Mesenchymal stem cell (in vitro differentiated cells and primary cell): ENCODE measurements at regions not wholly inside any gene's neighbourhood (a gene's known extent, or its start where the extent isn't known, plus 50 kb on each side); places are given as distances from the start of the nearest gene placed in this dataset.
"Not testable (repeated sequence)": the region's sequence is repeated elsewhere in the genome, so short reads cannot be mapped to it uniquely, and the experiment has no call there.

Experiments used
- DNase-seq: peaks from one replicate; pipeline ENCODE4 v3.0.0-alpha.2; 2013
- H2AFZ ChIP-seq: one replicate; pipeline ENCODE4 v1.6.1; 2013; ENCODE audit warnings: low read depth, mild to moderate bottlenecking, control low read depth, inconsistent platforms, low read length, moderate library complexity
- H2AK5ac ChIP-seq: 2 replicates; pipeline ENCODE4 v1.6.1; 2013; ENCODE audit warnings: low read length, moderate library complexity, mild to moderate bottlenecking, inconsistent platforms; ENCODE audit not compliant: severe bottlenecking
- H2BK120ac ChIP-seq: one replicate; pipeline ENCODE4 v1.6.1; 2013; ENCODE audit warnings: low read depth, mild to moderate bottlenecking, inconsistent platforms, low read length, moderate library complexity
- H2BK12ac ChIP-seq, 2 experiments: one replicate each; pipeline ENCODE4 v1.6.1; 2013; ENCODE audit warnings: inconsistent platforms in 2 of 2, low read length in 2 of 2, mild to moderate bottlenecking in 2 of 2, moderate library complexity in 2 of 2, control low read depth in 1 of 2
- H2BK15ac ChIP-seq: one replicate; pipeline ENCODE4 v1.6.1; 2013; ENCODE audit warnings: mild to moderate bottlenecking, low read depth, inconsistent platforms; ENCODE audit not compliant: poor library complexity, severe bottlenecking
- H2BK5ac ChIP-seq: 2 replicates; pipeline ENCODE4 v1.6.1; 2013; ENCODE audit warnings: low read depth, mild to moderate bottlenecking, low read length, control low read depth, inconsistent platforms; ENCODE audit not compliant: poor library complexity, severe bottlenecking
- H3K14ac ChIP-seq, 2 experiments: one replicate each; pipeline ENCODE4 v1.6.1; 2013; ENCODE audit warnings: inconsistent platforms in 2 of 2, low read length in 2 of 2, control low read depth in 1 of 2, mild to moderate bottlenecking in 1 of 2, moderate library complexity in 1 of 2
- H3K18ac ChIP-seq, 2 experiments: one replicate each; pipeline ENCODE4 v1.6.1; 2013; ENCODE audit warnings: inconsistent platforms in 2 of 2, low read length in 2 of 2, control low read depth in 1 of 2, low read depth in 1 of 2, mild to moderate bottlenecking in 1 of 2
- H3K23ac ChIP-seq, 2 experiments: one replicate each; pipeline ENCODE4 v1.6.1; 2013; ENCODE audit warnings: inconsistent platforms in 2 of 2, low read length in 2 of 2, mild to moderate bottlenecking in 2 of 2, moderate library complexity in 2 of 2, control low read depth in 1 of 2
- H3K27ac ChIP-seq: 2 replicates; pipeline ENCODE4 v1.5.1; 2013; ENCODE audit warnings: mild to moderate bottlenecking, moderate library complexity, low read length, control low read depth, inconsistent platforms; ENCODE audit not compliant: poor library complexity, severe bottlenecking
- H3K27me3 ChIP-seq, 2 experiments: 2 replicates each; pipeline versions ENCODE4 v1.6.1 to v1.7.0; 2013; ENCODE audit warnings: low read length in 2 of 2, mild to moderate bottlenecking in 2 of 2, moderate library complexity in 2 of 2, control low read depth in 1 of 2, inconsistent platforms in 1 of 2; ENCODE audit not compliant: control insufficient read depth in 1 of 2, insufficient read depth in 1 of 2
- H3K36me3 ChIP-seq, 2 experiments: 2 replicates each; pipeline versions ENCODE4 v1.6.1 to v1.7.0; 2013; ENCODE audit warnings: low read length in 2 of 2, control low read depth in 1 of 2, inconsistent platforms in 1 of 2, low read depth in 1 of 2, mild to moderate bottlenecking in 1 of 2; ENCODE audit not compliant: insufficient read depth in 2 of 2, control insufficient read depth in 1 of 2
- H3K4ac ChIP-seq, 2 experiments: one replicate each; pipeline ENCODE4 v1.6.1; 2013; ENCODE audit warnings: inconsistent platforms in 2 of 2, low read length in 2 of 2, mild to moderate bottlenecking in 2 of 2, moderate library complexity in 2 of 2, control low read depth in 1 of 2, low read depth in 1 of 2
- H3K4me1 ChIP-seq: 2 replicates; pipeline ENCODE4 v1.6.1; 2013; ENCODE audit warnings: low read depth, low read length, control low read depth; ENCODE audit not compliant: control insufficient read depth, insufficient read depth
- H3K4me2 ChIP-seq: 2 replicates; pipeline ENCODE4 v1.6.1; 2013; ENCODE audit warnings: low read length, mild to moderate bottlenecking, inconsistent platforms; ENCODE audit not compliant: poor library complexity, severe bottlenecking
- H3K4me3 ChIP-seq, 2 experiments: 2 replicates each; pipeline versions ENCODE4 v1.5.1 to v1.7.0; 2013; ENCODE audit warnings: low read length in 2 of 2, mild to moderate bottlenecking in 2 of 2, control low read depth in 1 of 2, low read depth in 1 of 2; ENCODE audit not compliant: insufficient read depth in 1 of 2
- H3K79me1 ChIP-seq: replicated peaks from 2 replicates; pipeline ENCODE4 v1.6.1; 2013; ENCODE audit warnings: mild to moderate bottlenecking, control low read depth, low read length, inconsistent platforms; ENCODE audit not compliant: poor library complexity, severe bottlenecking
- H3K9ac ChIP-seq: 2 replicates; pipeline ENCODE4 v1.7.0; 2013; ENCODE audit warnings: mild to moderate bottlenecking, low read length, moderate library complexity
- H3K9me3 ChIP-seq: 2 replicates; pipeline ENCODE4 v1.7.0; 2013; ENCODE audit warnings: mild to moderate bottlenecking, low read length; ENCODE audit not compliant: control insufficient read depth
- H4K8ac ChIP-seq: one replicate; pipeline ENCODE4 v1.6.1; 2013; ENCODE audit warnings: inconsistent platforms, mild to moderate bottlenecking, low read length, moderate library complexity
- H4K91ac ChIP-seq: one replicate; pipeline ENCODE4 v1.6.1; 2013; ENCODE audit warnings: mild to moderate bottlenecking, low read length, inconsistent platforms
- WGBS: methylation state at CpG from one replicate; pipeline ENCODE4 v1.1.7; 2013; ENCODE audit warnings: mixed read lengths; 5-methylcytosine and 5-hydroxymethylcytosine counted together

DNA sequence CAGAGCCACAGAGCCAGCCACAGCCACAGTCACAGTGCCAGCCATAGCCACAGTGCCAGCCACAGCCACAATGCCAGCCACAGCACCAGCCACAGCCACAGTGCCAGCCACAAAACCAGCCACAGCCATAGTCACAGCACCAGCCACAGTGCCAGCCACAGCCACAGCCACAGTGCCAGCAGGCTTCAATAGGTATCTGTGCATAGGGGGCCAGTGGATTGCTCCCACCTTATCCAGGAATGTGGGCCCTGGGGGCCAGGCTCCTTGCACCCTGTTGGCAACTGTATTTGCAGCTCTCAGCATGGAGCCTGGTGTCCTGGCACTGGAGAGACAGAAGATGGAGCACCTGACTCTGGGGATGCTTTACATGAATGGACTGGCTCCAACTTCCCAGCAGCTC lies 111.7 kb upstream of the IRX2 start:
- H2BK15ac ChIP-seq = no peak overlapping the region
- H3K4me3 ChIP-seq = no peak overlapping the region
- H4K91ac ChIP-seq = no peak overlapping the region

GRCh38 chr5:2862176-2862575 lies 110.7 kb upstream of the IRX2 start:
- H3K9me3 ChIP-seq, H2BK5ac ChIP-seq, H3K27me3 ChIP-seq, H3K4me1 ChIP-seq, DNase-seq, H2AFZ ChIP-seq, H2AK5ac ChIP-seq, H2BK15ac ChIP-seq, H3K14ac ChIP-seq, H2BK120ac ChIP-seq, H3K4me2 ChIP-seq, H3K4me3 ChIP-seq, H3K23ac ChIP-seq, H3K36me3 ChIP-seq, H4K91ac ChIP-seq, H3K18ac ChIP-seq, H3K4ac ChIP-seq, H3K9ac ChIP-seq, H3K27ac ChIP-seq, H4K8ac ChIP-seq, H2BK12ac ChIP-seq, H3K79me1 ChIP-seq: not testable (repeated sequence)
- WGBS = 92% methylated on average over 3 of the region's 3 CpGs

More for the DNA sequence above, 111.7 kb upstream of the IRX2 start:
- no peak overlapping the region for H2BK5ac ChIP-seq
- no peaks in the 10 kb centered on the region for H3K27me3 ChIP-seq
- H3K18ac ChIP-seq = no peak overlapping the region
- no peak overlapping the region for H3K4me2 ChIP-seq
- no peaks in the 10 kb centered on the region for H3K36me3 ChIP-seq
- no peaks in the 10 kb centered on the region for H3K79me1 ChIP-seq
- H2BK120ac ChIP-seq = no peak overlapping the region
- H3K9me3 ChIP-seq = no peaks in the 10 kb centered on the region
- no peak overlapping the region for H2AK5ac ChIP-seq
- H3K4me1 ChIP-seq = no peaks in the 10 kb centered on the region
- no peak overlapping the region for H2AFZ ChIP-seq
- no peak overlapping the region for H3K14ac ChIP-seq
- no peak for DNase-seq
- no peak overlapping the region for H3K4ac ChIP-seq
- no peak overlapping the region for H3K9ac ChIP-seq
- no peak overlapping the region for H4K8ac ChIP-seq
- H3K27ac ChIP-seq = no peak overlapping the region
- H2BK12ac ChIP-seq = no peak overlapping the region
- no peak overlapping the region for H3K23ac ChIP-seq

DNA sequence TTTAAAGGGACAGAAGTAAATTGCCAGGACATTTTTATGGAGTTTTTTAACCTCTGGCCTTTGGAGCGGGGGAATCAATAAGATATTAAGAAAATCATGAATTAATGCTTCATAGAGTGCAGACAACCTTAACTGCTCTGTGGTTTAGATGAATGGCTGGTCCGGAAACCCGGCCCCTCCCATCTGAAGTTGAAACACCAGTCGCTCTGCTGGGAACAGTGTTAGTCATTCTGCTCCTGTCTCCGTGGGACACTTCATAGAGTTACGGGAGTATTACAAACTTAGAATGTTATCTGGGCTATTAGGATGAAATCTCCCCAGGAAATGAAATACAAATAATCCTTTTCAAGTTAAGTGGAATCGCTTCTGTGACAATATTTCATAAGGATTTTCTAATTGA lies 110.1 kb upstream of the IRX2 start:
- H2BK5ac ChIP-seq = no peak overlapping the region
- no peak overlapping the region for H4K91ac ChIP-seq
- H4K8ac ChIP-seq = no peak overlapping the region
- H2AK5ac ChIP-seq = no peak overlapping the region
- no peak overlapping the region for H3K4me2 ChIP-seq
- H3K9me3 ChIP-seq = no peaks in the 10 kb centered on the region
- no peak overlapping the region for H3K4me3 ChIP-seq
- H3K4me1 ChIP-seq = no peaks in the 10 kb centered on the region
- H3K27me3 ChIP-seq = no peaks in the 10 kb centered on the region
- H3K18ac ChIP-seq = no peak overlapping the region
- no peak overlapping the region for H3K14ac ChIP-seq
- H2BK12ac ChIP-seq = no peak overlapping the region
- H2BK120ac ChIP-seq = no peak overlapping the region
- 74% methylated on average over 4 of the region's 7 CpGs for WGBS
- H2AFZ ChIP-seq = no peak overlapping the region
- H3K23ac ChIP-seq = no peak overlapping the region
- H3K36me3 ChIP-seq = no peaks in the 10 kb centered on the region
- DNase-seq = no peak
- no peak overlapping the region for H3K4ac ChIP-seq
- H2BK15ac ChIP-seq = no peak overlapping the region
- H3K27ac ChIP-seq = no peak overlapping the region
- H3K79me1 ChIP-seq = no peaks in the 10 kb centered on the region
- H3K9ac ChIP-seq = no peak overlapping the region

GRCh38 chr5:2860101-2860500 lies 108.6 kb upstream of the IRX2 start:
- Histone ChIP-seq H3K27me3 (no peaks in the 10 kb centered on the region), H3K4me2 (no peak overlapping the region), H2BK12ac (no peak overlapping the region), H4K91ac (no peak overlapping the region), H3K14ac (no peak overlapping the region), H3K4me3 (no peak overlapping the region), H3K9ac (no peak overlapping the region), H4K8ac (no peak overlapping the region), H3K36me3 (no peaks in the 10 kb centered on the region), H2BK5ac (no peak overlapping the region), H3K4ac (no peak overlapping the region), H3K23ac (no peak overlapping the region), H2BK120ac (no peak overlapping the region), H2AK5ac (no peak overlapping the region), H3K18ac (no peak overlapping the region), H3K27ac (no peak overlapping the region), H2AFZ (no peak overlapping the region), H3K79me1 (no peaks in the 10 kb centered on the region), H3K4me1 (no peaks in the 10 kb centered on the region), H2BK15ac (no peak overlapping the region), H3K9me3 (no peaks in the 10 kb centered on the region)
- DNase-seq = no peak
- 64% methylated on average over 10 of the region's 10 CpGs for WGBS
